ENCODE measurements at regions not wholly inside any gene's neighbourhood (a gene's known extent, or its start where the extent isn't known, plus 50 kb on each side); places are given as distances from the start of the nearest gene placed in this dataset.

DNA sequence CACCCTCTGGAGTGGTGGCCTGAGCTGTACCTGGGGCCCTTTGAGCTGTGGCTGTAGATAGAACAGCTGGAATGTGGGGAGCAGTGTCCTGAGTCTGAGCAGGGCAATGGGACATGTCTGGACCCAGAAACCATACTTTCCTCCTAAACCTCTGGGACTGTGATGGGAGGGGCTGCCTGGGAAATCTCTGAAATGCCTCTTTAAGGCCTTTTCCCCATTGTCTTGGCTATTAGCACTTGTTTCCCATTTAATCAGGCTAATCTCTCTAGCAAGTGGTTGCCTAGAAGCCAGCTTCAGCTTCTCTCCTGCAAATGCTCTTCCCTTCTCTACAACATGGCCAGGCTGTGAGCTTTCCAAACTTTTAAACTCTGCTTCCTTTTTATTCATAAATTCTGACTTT lies 58.5 kb upstream of the SPATA16 start:
- TF ChIP-seq EP300 (IDR thresholded peaks at IDR 0.05; ENCODE audit: borderline replicate concordance) (no peak), ZBTB7A (IDR thresholded peaks at IDR 0.05; ENCODE audit: low read depth) (no peak)
- TF ChIP-seq, protein P1, sequence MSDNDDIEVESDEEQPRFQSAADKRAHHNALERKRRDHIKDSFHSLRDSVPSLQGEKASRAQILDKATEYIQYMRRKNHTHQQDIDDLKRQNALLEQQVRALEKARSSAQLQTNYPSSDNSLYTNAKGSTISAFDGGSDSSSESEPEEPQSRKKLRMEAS (IDR thresholded peaks at IDR 0.05), result no peak
